SU-DHL-6 (cell line): ENCODE measurements at regions not wholly inside any gene's neighbourhood (a gene's known extent, or its start where the extent isn't known, plus 50 kb on each side); places are given as distances from the start of the nearest gene placed in this dataset.

Source experiments
- H2AFZ ChIP-seq: fragments of 200-600 bp; sonication (generic); 2 replicates; pipeline ENCODE4 v1.6.1; 2014; ENCODE audit warnings: low read depth, mild to moderate bottlenecking, moderate library complexity, mixed read lengths, antibody characterized with exemption, low read length; ENCODE audit not compliant: severe bottlenecking
- H3F3A ChIP-seq: fragments of 200-600 bp; shearing (Covaris generic); 2 replicates; pipeline ENCODE4 v1.6.0; 2016; ENCODE audit warnings: antibody characterized with exemption, mild to moderate bottlenecking; ENCODE audit not compliant: insufficient read depth
- H3K27ac ChIP-seq: fragments of 200-600 bp; sonication (generic); 2 replicates; pipeline ENCODE4 v1.5.1; 2016; ENCODE audit warnings: low read depth, mild to moderate bottlenecking, low read length, moderate library complexity, mixed read lengths
- H3K27me3 ChIP-seq: fragments of 200-600 bp; sonication (generic), shearing (Covaris generic); 2 replicates; pipeline ENCODE4 v1.6.0; 2014; ENCODE audit warnings: mild to moderate bottlenecking, low read length
- H3K36me3 ChIP-seq: fragments of 200-600 bp; sonication (generic); 2 replicates; pipeline ENCODE4 v1.6.1; 2014; ENCODE audit warnings: mild to moderate bottlenecking, low read length, mixed read lengths
- H3K4me2 ChIP-seq: fragments of 300-600, 200-600 bp; shearing (Covaris generic), sonication (generic); 2 replicates; pipeline ENCODE4 v1.6.0; 2014; ENCODE audit warnings: low read length, low read depth, mild to moderate bottlenecking; ENCODE audit not compliant: poor library complexity, severe bottlenecking
- H3K4me3 ChIP-seq: fragments of 200-600 bp; sonication (generic); 2 replicates; pipeline ENCODE4 v1.5.1; 2014; ENCODE audit warnings: antibody characterized with exemption, low read length, mild to moderate bottlenecking, mixed read lengths; ENCODE audit not compliant: insufficient read depth, poor library complexity, severe bottlenecking
- H3K79me2 ChIP-seq: fragments of 200-600 bp; sonication (generic); 2 replicates; pipeline ENCODE4 v1.6.1; 2014; ENCODE audit warnings: mild to moderate bottlenecking, low read length, moderate library complexity; ENCODE audit not compliant: insufficient read depth
- H3K9ac ChIP-seq: fragments of 200-600 bp; sonication (generic); 2 replicates; pipeline ENCODE4 v1.7.0; 2014; ENCODE audit warnings: mild to moderate bottlenecking, low read length
- H3K9me2 ChIP-seq: fragments of 200-600 bp; sonication (generic); replicated peaks from 2 replicates; pipeline ENCODE4 v1.6.1; 2014; ENCODE audit warnings: low read length; ENCODE audit not compliant: insufficient read depth
- H3K9me3 ChIP-seq: fragments of 200-600 bp; sonication (generic); 2 replicates; pipeline ENCODE4 v1.6.1; 2014; ENCODE audit warnings: low read length, mixed read lengths; ENCODE audit not compliant: insufficient read depth
- H4K20me1 ChIP-seq: fragments of 200-600 bp; sonication (generic); 2 replicates; pipeline ENCODE4 v1.6.1; 2014; ENCODE audit warnings: low read depth, mild to moderate bottlenecking, antibody characterized with exemption, low read length, moderate library complexity, mixed read lengths
- EZH2phosphoT487 ChIP-seq: fragments of 200-600 bp; sonication (generic), shearing (Covaris generic); conservative IDR thresholded peaks from 2 replicates; pipeline ENCODE4 v1.6.1; 2018; ENCODE audit warnings: mild to moderate bottlenecking, antibody characterized with exemption, low read length, moderate library complexity, mixed read lengths
- TF ChIP-seq, protein P1 (sequence below): fragments of 200-600 bp; sonication (generic); IDR thresholded peaks from one replicate; pipeline ENCODE4 v1.5.1; 2017; ENCODE audit warnings: antibody characterized with exemption, mild to moderate bottlenecking, low read length, moderate library complexity; ENCODE audit not compliant: insufficient read depth, poor library complexity, severe bottlenecking

DNA sequence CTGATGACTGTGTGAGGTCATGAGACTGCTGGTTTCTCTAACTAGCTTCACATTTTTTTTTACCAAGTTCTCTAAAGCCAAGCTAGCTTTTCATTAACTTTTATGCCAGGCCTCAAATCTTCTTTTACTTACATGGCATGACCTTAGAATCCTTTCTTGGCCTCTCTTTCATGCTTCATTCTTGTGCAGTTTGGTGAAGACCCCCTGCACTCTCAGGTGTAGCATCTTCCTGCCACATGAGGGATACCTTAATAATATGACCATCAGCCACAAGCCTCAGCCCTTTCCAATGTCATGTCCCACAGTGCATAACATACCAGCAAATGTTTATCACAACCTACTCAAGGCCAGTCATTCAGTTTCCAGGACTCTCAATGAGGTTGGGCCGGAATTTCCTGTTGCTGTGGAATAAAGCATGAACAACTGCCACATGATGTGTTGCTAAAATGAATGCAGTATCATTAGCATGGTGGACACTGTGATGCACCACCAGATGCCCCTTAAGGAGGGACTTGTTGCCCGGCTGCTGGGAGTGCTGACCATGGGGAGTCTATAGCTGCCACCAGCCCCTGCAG is 72.2 kb downstream of the RIN2 start:
- Histone ChIP-seq H3K79me2 (no peaks in the 10 kb centered on the region), H3F3A (no peaks in the 10 kb centered on the region), H3K4me3 (no peak overlapping the region), H3K27me3 (no peaks in the 10 kb centered on the region), H3K9ac (no peak overlapping the region), H3K27ac (no peak overlapping the region), H3K4me2 (no peak overlapping the region), H2AFZ (no peak overlapping the region), H4K20me1 (no peaks in the 10 kb centered on the region), H3K9me3 (no peaks in the 10 kb centered on the region), H3K36me3 (no peaks in the 10 kb centered on the region), H3K9me2 (no peaks in the 10 kb centered on the region)
- TF ChIP-seq EZH2phosphoT487: no peak
- TF ChIP-seq, protein P1, sequence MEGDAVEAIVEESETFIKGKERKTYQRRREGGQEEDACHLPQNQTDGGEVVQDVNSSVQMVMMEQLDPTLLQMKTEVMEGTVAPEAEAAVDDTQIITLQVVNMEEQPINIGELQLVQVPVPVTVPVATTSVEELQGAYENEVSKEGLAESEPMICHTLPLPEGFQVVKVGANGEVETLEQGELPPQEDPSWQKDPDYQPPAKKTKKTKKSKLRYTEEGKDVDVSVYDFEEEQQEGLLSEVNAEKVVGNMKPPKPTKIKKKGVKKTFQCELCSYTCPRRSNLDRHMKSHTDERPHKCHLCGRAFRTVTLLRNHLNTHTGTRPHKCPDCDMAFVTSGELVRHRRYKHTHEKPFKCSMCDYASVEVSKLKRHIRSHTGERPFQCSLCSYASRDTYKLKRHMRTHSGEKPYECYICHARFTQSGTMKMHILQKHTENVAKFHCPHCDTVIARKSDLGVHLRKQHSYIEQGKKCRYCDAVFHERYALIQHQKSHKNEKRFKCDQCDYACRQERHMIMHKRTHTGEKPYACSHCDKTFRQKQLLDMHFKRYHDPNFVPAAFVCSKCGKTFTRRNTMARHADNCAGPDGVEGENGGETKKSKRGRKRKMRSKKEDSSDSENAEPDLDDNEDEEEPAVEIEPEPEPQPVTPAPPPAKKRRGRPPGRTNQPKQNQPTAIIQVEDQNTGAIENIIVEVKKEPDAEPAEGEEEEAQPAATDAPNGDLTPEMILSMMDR: no peak

DNA sequence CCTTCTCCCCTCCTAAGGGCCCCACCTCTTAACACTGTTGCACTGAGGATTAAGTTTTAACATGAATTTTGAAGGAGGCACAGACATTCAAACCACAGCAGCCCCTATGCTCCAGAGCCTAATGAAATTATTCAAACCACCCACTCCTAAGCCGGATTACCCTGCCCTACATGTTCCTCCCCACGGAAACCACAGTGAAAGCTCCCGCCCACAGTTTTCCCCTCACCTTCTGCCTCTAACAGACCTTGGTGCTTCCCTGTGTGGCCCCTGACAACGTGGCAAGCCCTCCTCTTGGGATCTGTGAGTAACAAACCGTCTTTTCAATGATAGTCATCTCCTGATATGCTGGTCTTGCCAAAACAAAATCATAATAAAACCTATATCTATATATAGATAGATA is 74.8 kb downstream of the RIN2 start:
- no peaks in the 10 kb centered on the region for H3K36me3 ChIP-seq
- no peaks in the 10 kb centered on the region for H3K79me2 ChIP-seq
- H3K9me3 ChIP-seq: no peaks in the 10 kb centered on the region
- H3K9me2 ChIP-seq: no peaks in the 10 kb centered on the region
- H4K20me1 ChIP-seq: no peaks in the 10 kb centered on the region
- H2AFZ ChIP-seq: no peak overlapping the region
- no peak overlapping the region for H3K4me2 ChIP-seq
- TF ChIP-seq EZH2phosphoT487: no peak
- TF ChIP-seq, protein P1: no peak
- no peak overlapping the region for H3K9ac ChIP-seq
- H3K27me3 ChIP-seq: no peaks in the 10 kb centered on the region
- H3F3A ChIP-seq: no peaks in the 10 kb centered on the region
- H3K27ac ChIP-seq: no peak overlapping the region
- H3K4me3 ChIP-seq: no peak overlapping the region

DNA sequence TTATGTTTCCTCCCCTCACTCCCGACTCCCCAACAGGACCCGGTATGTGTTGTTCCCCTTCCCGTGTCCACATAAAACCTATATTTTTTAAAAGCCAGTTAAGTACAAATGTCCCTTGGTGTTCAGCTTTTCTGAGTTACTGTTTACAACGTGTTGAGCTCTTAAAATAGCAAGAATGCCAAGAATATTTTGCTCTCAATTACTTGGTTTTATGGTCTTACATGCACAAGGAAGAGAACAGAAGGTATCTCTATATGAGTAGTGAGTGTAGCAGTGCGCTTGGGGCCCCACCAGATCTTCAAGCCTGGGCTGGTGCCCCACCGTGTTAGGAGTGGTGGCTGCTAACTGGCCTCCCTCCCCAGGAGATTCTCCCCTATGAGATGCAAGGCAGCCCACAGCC is 75.3 kb downstream of the RIN2 start:
- Histone ChIP-seq H3K4me2 (no peak overlapping the region), H3K9ac (no peak overlapping the region), H3K27me3 (no peaks in the 10 kb centered on the region), H4K20me1 (no peaks in the 10 kb centered on the region), H3K27ac (no peak overlapping the region), H2AFZ (no peak overlapping the region), H3K9me3 (no peaks in the 10 kb centered on the region), H3F3A (no peaks in the 10 kb centered on the region), H3K36me3 (no peaks in the 10 kb centered on the region), H3K79me2 (no peaks in the 10 kb centered on the region), H3K4me3 (no peak overlapping the region), H3K9me2 (no peaks in the 10 kb centered on the region)
- no peak for TF ChIP-seq EZH2phosphoT487
- TF ChIP-seq, protein P1: no peak
